NCI-H2171 (cell line): ENCODE measurements at regions not wholly inside any gene's neighbourhood (a gene's known extent, or its start where the extent isn't known, plus 50 kb on each side); places are given as distances from the start of the nearest gene placed in this dataset.

Experiments used
- DNase-seq: peaks from one replicate; lab custom pipeline; 2025; lab: John Stamatoyannopoulos, UW

GRCh38 chr1:87720561-87720960 is 391.9 kb downstream of the LMO4 start:
- no peak for DNase-seq

GRCh38 chr1:87723193-87723592 is 394.5 kb downstream of the LMO4 start:
- no peak for DNase-seq

GRCh38 chr1:87728169-87728568 is 399.5 kb downstream of the LMO4 start:
- no peak for DNase-seq

GRCh38 chr1:87730274-87731216 is 401.9 kb downstream of the LMO4 start:
- no peak for DNase-seq

- no peak for DNase-seq
These were observed 404.7 kb downstream of the LMO4 start for GRCh38 chr1:87733386-87733785.

GRCh38 chr1:87735750-87736149 is 407.1 kb downstream of the LMO4 start:
- no peak for DNase-seq

GRCh38 chr1:87739141-87739540 is 410.5 kb downstream of the LMO4 start:
- no peak for DNase-seq

- no peak for DNase-seq
These were observed 411.0 kb downstream of the LMO4 start for GRCh38 chr1:87739704-87740103.

- DNase-seq, result no peak
These were observed 414.6 kb downstream of the LMO4 start for GRCh38 chr1:87743256-87743655.

- DNase-seq, result no peak
These were observed 415.4 kb downstream of the LMO4 start for GRCh38 chr1:87744056-87744455.

- no peak for DNase-seq
These were observed 416.1 kb downstream of the LMO4 start for GRCh38 chr1:87744763-87745162.

GRCh38 chr1:87753366-87753765 is 424.7 kb downstream of the LMO4 start:
- no peak for DNase-seq

GRCh38 chr1:87754139-87754538 is 425.5 kb downstream of the LMO4 start:
- DNase-seq, result no peak

GRCh38 chr1:87757676-87758075 is 429.0 kb downstream of the LMO4 start:
- no peak for DNase-seq

- DNase-seq, result no peak
These were observed 430.9 kb downstream of the LMO4 start for GRCh38 chr1:87759421-87760087.

GRCh38 chr1:87760155-87760554 is 431.5 kb downstream of the LMO4 start:
- DNase-seq, result no peak

- no peak for DNase-seq
These were observed 432.0 kb downstream of the LMO4 start for GRCh38 chr1:87760654-87761053.

- no peak for DNase-seq
These were observed 434.8 kb downstream of the LMO4 start for GRCh38 chr1:87763483-87763882.

- no peak for DNase-seq
These were observed 436.5 kb downstream of the LMO4 start for GRCh38 chr1:87765057-87765680.

- no peak for DNase-seq
These were observed 437.0 kb downstream of the LMO4 start for GRCh38 chr1:87765681-87766070.

GRCh38 chr1:87766737-87767136 is 438.1 kb downstream of the LMO4 start:
- DNase-seq, result no peak

GRCh38 chr1:87778896-87779295 is 450.2 kb downstream of the LMO4 start:
- DNase-seq, result no peak

- no peak for DNase-seq
These were observed 452.9 kb downstream of the LMO4 start for GRCh38 chr1:87781554-87781953.
